HG03520 (cell line): ENCODE measurements at regions not wholly inside any gene's neighbourhood (a gene's known extent, or its start where the extent isn't known, plus 50 kb on each side); places are given as distances from the start of the nearest gene placed in this dataset.

ENCODE experiments used
- ATAC-seq: cut with Tn5 transposase; IDR thresholded peaks from one replicate; pipeline ENCODE4 v1.9.1; 2021; ENCODE audit warnings: mild to moderate bottlenecking, moderate library complexity; ENCODE audit not compliant: unreplicated experiment

DNA sequence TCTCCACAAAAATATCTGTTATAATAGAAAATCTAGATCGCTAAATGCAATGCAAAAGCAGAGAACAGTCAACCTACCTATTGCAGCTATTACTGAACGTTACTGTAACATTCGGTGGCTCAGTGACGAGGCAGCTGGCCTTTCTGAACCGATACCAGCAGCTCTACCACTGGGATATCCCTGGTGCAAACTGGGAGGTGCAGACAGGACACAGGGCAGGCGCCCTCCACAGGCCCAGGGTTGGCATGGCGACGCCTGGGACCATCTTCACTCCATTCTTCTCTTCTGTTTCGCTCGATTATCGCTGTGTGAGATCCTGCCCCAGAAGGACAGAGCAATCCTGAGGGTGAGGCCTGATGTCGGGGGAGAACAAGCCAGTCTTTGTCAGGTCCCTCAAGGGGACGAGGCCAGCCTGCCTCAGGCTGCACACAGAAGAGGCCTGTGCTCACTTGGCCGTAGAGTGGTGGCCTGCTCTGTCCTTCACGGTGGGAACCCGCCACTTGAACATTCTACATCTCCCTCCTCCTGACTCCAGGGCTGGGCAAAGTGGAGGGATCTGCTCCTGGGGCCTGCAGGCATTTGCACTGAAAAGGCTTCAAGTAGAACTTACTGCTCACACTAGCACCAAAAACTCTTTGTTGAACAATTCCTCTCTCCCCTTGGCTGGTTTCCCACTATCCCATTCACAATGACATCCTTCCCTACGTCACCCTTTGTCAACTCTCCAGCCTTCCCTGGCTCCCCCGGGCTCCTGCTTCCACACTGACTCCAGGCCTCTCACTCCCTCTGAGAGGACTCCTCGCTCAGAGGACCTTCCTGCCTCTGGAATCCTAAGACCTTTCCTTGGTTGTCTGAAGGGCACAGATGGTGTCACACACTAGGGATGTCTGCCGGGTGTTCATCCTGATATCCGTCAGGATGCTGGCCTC is 49.7 kb downstream of the CYRIA start:
- ATAC-seq, result no peak

GRCh38 chr2:16615246-16615645 is 50.4 kb downstream of the CYRIA start:
- ATAC-seq, result no peak

DNA sequence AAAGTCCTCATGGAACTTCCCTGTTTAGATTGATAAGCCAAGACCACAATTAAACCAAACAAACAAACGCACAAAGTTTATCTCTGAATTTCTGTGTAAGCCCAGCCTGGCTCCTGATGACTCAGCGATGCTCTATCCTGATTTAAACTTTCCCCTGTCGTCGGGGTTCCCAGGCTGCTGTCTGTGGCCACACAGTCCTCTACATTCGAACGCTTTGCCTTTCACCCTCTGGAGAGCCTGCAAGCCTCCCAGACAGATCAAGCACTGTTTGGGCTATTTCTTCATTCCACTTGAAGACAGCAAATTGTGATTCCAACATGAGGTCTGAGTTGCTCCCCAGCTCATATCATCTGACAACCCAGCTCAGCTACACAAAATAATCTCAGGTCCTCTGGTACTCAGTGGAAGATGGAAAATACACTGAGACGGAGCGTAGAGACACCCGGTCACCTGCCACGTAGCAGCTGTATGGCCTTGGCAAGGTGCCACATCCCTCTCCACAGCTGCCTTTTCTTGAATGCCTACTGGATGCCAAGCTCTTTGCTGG is 51.2 kb downstream of the CYRIA start:
- no peak for ATAC-seq

DNA sequence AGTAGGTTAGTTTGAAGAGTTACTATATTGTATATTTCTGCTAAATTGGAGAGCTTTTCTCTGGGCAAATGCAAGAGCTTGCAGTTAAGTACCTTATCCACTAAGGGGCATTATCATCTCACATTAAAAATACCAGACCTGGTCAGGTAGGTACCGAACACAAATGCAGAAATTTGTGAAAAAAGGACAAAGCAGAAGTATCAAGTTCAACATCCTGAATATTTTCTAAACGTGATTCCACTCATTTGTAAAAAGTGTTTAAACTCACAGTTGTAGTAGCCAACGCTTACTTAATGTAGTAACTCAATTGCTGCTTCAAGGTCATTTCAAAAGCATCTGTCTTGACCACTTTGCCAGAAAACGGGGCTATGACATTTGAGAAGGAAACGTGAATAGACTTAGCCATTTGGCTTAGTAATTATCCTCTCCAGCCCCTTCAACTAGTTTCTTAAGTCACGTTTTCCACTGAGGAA is 52.1 kb downstream of the CYRIA start:
- ATAC-seq, result no peak

- ATAC-seq, result no peak
Measured at GRCh38 chr2:16612490-16612889, 53.1 kb downstream of the CYRIA start.

DNA sequence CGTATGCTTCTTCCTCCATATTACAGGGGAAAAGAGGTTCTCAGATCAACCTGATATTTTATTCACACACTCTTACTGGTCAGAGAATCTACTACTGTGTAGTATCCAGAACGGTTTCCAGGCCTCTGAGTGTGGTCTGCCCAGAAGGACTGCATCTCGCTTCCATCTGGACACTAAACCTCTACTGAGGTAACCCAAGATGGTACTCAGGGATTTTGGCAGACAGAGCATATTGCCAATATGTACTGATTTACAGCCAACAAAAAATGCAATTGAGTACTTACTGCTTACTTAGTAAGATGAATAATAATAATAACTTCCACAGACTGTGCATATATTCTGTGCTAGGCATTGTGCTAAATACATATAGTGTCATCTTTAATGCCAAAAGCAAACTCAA is 55.8 kb downstream of the CYRIA start:
- no peak for ATAC-seq

DNA sequence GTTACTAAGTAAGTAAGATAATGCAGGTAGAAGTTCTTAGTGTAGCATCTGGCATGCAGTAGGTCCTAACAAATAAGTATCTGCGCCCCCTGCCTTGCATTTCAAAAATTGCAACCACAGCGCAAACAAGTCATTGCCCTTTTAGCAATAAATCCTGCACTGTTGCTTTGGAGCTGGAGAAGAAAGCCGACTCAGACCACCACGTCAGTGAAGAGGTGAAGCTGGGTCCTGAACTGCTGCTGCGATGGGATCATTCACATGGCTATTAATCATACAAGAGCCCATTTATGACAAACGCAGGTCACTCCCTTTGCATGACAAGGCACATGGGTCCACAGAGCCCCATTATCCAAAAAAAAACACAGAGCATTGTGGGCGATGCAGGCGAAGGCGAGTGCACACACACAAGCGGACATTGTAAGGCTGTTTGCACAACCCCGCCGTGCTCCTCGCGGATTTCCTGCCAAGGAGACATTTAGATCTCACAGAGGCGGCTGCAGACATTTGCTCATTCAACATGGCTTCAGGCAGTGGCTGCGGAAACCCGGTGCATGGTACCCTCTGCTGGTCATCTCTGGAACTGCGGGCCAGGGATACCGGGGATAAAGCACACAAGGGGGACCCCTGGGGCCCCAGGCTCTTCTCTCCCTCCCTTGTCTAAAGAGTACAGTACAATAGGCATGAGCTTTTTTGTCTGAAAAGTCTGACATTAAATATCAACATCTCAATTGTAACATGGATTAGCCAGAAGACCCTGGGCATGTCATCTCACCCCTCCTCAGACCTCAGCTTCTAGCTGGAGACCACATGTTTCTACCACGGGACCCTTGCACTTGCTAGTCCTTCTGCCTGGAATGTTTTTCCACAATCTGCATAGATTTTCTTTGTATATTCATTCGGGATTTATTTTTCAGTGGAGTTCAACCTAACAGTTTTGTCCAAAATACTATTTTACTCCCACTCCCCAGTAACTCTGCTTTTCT is 56.7 kb downstream of the CYRIA start:
- ATAC-seq, result peak; percentile 89

GRCh38 chr2:16607301-16607700 is 58.3 kb downstream of the CYRIA start:
- no peak for ATAC-seq

DNA sequence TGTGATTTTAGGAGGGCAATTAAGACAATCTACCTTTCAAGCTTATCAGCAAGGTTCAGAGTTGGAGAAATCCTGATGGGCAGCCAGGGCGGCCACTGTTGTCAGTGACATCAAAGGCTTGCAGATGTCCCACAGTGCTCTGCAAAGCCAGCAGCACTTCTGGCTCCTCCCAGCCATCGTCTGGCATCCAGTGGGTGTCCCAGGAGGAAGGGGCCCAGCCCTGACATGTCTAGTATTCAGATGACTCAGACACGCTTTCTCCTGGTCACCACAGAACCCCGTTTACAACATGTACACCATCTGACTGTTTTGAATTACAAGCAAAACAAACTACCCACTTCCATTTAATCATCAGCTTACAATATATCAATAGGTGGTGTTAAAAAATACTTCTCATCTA is 61.4 kb downstream of the CYRIA start:
- ATAC-seq, result no peak

DNA sequence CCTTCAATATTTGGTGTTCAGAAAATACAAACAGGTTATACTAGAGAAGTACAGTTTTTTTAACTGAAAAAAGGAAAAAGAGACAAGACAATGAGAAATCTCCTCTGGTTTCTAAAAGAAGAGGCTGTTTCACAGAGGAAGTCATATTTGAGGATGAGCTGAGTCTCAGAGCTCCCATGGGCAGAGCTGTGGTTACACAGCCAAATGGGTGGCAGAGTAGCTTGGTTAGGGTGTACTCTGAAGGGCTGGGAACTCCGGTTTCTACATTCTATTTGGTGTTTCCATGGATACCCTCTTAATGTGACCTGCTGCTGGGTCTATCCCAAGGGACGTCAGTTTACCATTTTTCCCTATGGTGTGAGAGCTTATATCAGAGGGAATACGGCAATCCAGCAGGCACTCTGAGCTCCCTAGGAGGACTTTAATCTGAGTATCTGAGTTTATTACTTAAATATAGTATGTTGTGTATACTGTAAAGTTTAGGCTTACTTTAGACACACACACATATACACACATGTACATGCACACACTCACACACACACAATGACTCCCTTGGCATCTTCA is 74.2 kb downstream of the CYRIA start:
- ATAC-seq, result no peak

DNA sequence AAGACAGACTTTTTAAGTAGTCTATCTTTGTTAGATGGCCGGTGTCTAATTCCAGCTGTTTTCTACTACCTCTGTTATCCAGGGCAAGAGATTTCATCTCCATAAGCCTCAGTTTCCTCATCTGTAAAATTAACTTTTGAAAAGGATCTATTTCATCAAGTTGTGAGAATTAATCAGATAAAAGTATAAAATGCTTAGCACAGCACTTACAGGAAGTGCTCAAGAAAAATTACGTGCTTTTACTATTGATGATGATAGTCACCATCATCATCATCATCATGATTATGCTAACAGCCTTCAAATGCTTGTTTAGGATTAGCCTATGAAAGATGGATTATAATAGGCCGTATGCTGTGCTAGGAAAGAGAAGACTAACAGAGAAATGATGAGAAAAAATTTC is 76.2 kb downstream of the CYRIA start:
- ATAC-seq, result no peak

DNA sequence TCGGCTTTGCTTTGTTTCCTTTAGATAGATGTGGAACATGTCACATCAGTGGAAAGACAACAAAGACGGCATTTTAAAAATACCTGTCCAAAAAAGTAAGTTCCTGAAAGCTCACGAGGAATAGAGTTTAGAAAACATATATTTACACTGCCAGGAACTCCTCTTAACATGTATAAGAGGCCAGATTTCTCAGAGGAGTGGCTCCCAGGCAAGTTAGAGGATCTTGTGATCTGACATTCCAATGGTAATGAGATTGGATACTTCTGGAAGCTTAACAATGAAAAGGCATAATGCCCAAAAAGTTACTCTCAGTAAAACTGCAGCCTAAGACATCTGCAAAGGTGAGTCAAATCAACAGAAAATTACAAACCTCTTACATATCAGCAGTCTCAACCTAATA is 77.1 kb downstream of the CYRIA start:
- no peak for ATAC-seq

DNA sequence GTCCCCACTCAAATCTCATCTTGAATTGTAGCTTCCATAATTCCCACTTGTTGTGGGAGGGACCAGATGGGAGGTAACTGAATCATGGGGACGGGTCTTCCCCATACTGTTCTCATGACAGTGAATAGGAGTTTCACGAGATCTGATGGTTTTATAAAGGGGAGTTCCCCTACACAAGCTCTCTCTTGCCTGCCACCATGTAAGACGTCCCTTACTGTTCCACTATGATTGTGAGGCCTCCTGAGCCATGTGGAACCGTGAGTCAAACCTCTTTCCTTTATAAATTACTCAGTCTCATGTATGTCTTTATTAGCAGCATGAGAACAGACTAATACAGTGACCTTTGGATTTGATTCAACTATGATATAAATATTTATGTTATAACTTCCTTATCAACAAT is 78.0 kb downstream of the CYRIA start:
- ATAC-seq, result no peak

DNA sequence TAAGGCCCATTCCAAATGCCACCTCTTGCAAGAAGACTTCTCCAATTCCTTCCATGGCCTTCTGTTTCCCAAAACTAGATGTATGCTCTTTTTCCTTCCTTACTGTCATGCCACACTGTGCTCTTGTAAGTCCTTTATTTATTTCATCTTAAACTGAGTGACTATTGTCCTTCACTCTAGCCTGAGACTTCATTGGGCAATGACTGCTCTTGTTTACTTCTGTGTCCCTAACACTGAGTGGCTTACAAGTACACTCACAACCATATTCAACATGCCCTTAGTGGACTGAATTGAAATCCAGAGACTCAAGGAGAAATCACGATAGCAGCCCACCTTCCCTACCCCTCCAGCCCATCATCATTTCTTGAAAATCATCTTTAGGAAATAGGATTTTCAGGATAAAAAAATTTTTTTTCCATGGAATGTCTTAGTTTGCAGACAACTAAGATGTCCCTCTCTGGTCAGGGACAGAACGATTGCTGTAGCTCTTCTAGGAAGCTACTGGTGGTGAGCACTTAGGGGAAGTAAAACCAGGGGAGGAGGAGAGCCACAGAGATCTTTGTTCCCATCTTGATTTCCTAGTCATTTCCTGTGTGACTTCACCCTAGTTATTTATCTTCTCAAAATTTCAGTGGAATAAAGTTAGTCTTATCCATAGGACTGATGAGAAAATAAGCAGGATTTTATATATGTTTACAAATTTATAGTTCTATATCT is 80.7 kb downstream of the CYRIA start:
- ATAC-seq, result no peak

DNA sequence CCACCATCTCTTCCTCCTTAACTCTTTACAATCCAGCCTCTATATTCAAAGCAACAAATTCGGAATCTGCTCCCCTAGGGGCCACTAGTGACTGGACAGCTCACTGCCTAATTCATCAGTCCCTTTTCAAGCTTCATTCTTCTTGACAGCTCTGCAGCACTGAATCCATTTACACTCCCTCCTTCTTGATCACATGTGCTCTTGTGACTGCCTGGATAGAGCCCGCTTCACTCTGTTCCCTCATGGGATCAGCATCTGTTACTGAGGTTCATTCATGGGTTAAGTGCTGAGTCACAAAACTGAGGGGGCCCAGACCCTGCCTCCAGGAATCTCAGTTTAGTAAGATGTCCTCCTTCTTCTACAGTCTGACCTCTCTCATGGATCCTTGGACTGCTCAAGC is 81.5 kb downstream of the CYRIA start:
- ATAC-seq, result no peak

GRCh38 chr2:16581241-16581640 is 84.4 kb downstream of the CYRIA start:
- no peak for ATAC-seq

GRCh38 chr2:16578081-16578480 is 87.6 kb downstream of the CYRIA start:
- ATAC-seq, result no peak

DNA sequence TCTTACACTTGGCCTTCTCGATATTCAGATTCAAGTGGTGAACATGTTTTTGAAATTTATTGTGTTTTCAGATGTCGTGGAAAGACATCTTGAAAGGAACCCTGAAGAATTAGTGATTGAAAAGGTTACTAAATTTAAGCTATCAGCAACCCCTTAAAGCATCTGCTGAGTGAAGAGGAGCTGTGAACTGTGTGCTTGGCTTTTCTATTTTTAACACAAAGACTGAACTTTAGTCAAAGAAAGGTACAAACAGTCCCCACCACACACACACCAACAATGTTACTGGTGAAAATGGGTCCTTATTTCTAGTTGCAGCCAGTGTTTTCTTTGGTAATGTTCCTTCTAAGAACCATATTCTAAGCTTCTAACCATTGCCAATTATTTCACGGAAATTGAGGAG is 95.1 kb downstream of the CYRIA start:
- ATAC-seq, result no peak

GRCh38 chr2:16568998-16569784 is 96.4 kb downstream of the CYRIA start:
- no peak for ATAC-seq

GRCh38 chr2:16566701-16567100 is 98.9 kb downstream of the CYRIA start:
- no peak for ATAC-seq
